ENCODE measurements at regions not wholly inside any gene's neighbourhood (a gene's known extent, or its start where the extent isn't known, plus 50 kb on each side); places are given as distances from the start of the nearest gene placed in this dataset.

GRCh38 chr6:139586273-139586672, 211.8 kb upstream of the CITED2 start:
- Histone ChIP-seq H3K4me1 (ENCODE audit: insufficient read depth) (peaks cover 24% of the 10 kb centered on the region), H3K36me3 (replicated peaks; ENCODE audit: insufficient read depth, low read depth) (no peaks in the 10 kb centered on the region), H2AFZ (no peak overlapping the region), H4K20me1 (ENCODE audit: insufficient read depth, poor library complexity, severe bottlenecking) (no peaks in the 10 kb centered on the region), H3K27me3 (no peaks in the 10 kb centered on the region), H3K9me2 (replicated peaks; ENCODE audit: insufficient read depth) (no peaks in the 10 kb centered on the region), H3K4me3 (no peak overlapping the region), H3K79me2 (no peaks in the 10 kb centered on the region), H3K27ac (no peak overlapping the region), H3K9me3 (ENCODE audit: low read depth) (no peaks in the 10 kb centered on the region), H3K4me2 (no peak overlapping the region)
- DNase-seq (ENCODE audit: low spot score) = no peak
- no peak for TF ChIP-seq CTCF (IDR thresholded peaks at IDR 0.05; ENCODE audit: poor library complexity)
- TF ChIP-seq EZH2 (IDR thresholded peaks at IDR 0.05; ENCODE audit: borderline replicate concordance) = no peak
- TF ChIP-seq EZH2phosphoT487 (IDR thresholded peaks at IDR 0.05; ENCODE audit: low read depth, severe bottlenecking, unreplicated experiment) = no peak
- WGBS (ENCODE audit: low lambda C conversion rate, missing lambda C conversion rate) = 81% methylated on average over 3 of the region's 3 CpGs

GRCh38 chr6:139584599-139584998, 210.2 kb upstream of the CITED2 start:
- no peak for TF ChIP-seq EZH2 (IDR thresholded peaks at IDR 0.05; ENCODE audit: borderline replicate concordance)
- TF ChIP-seq EZH2phosphoT487 (IDR thresholded peaks at IDR 0.05; ENCODE audit: low read depth, severe bottlenecking, unreplicated experiment) = no peak
- no peak for TF ChIP-seq CTCF (IDR thresholded peaks at IDR 0.05; ENCODE audit: poor library complexity)
- Histone ChIP-seq H4K20me1 (ENCODE audit: insufficient read depth, poor library complexity, severe bottlenecking) (no peaks in the 10 kb centered on the region), H3K4me3 (no peak overlapping the region), H3K4me1 (ENCODE audit: insufficient read depth) (peaks cover 24% of the 10 kb centered on the region), H2AFZ (no peak overlapping the region), H3K4me2 (no peak overlapping the region), H3K27ac (no peak overlapping the region), H3K9me3 (ENCODE audit: low read depth) (no peaks in the 10 kb centered on the region), H3K27me3 (no peaks in the 10 kb centered on the region), H3K36me3 (replicated peaks; ENCODE audit: insufficient read depth, low read depth) (no peaks in the 10 kb centered on the region), H3K79me2 (no peaks in the 10 kb centered on the region), H3K9me2 (replicated peaks; ENCODE audit: insufficient read depth) (no peaks in the 10 kb centered on the region)
- 100% methylated on average over 1 of the region's 1 CpG for WGBS (ENCODE audit: low lambda C conversion rate, missing lambda C conversion rate)
- no peak for DNase-seq (ENCODE audit: low spot score)

GRCh38 chr6:139583420-139583819, 209.0 kb upstream of the CITED2 start:
- H3K9me3 ChIP-seq (ENCODE audit: low read depth) = no peaks in the 10 kb centered on the region
- no peaks in the 10 kb centered on the region for H3K9me2 ChIP-seq (replicated peaks; ENCODE audit: insufficient read depth)
- no peaks in the 10 kb centered on the region for H3K27me3 ChIP-seq
- H4K20me1 ChIP-seq (ENCODE audit: insufficient read depth, poor library complexity, severe bottlenecking) = no peaks in the 10 kb centered on the region
- peaks cover 17% of the 10 kb centered on the region for H3K4me1 ChIP-seq (ENCODE audit: insufficient read depth)
- no peak overlapping the region for H3K4me2 ChIP-seq
- H3K27ac ChIP-seq = no peak overlapping the region
- H3K79me2 ChIP-seq = no peaks in the 10 kb centered on the region
- no peak overlapping the region for H2AFZ ChIP-seq
- TF ChIP-seq CTCF (IDR thresholded peaks at IDR 0.05; ENCODE audit: poor library complexity) (no peak), EZH2phosphoT487 (IDR thresholded peaks at IDR 0.05; ENCODE audit: low read depth, severe bottlenecking, unreplicated experiment) (no peak), EZH2 (IDR thresholded peaks at IDR 0.05; ENCODE audit: borderline replicate concordance) (no peak)
- no peak overlapping the region for H3K4me3 ChIP-seq
- no peak for DNase-seq (ENCODE audit: low spot score)
- WGBS (ENCODE audit: low lambda C conversion rate, missing lambda C conversion rate) = 85% methylated on average over 3 of the region's 3 CpGs
- no peaks in the 10 kb centered on the region for H3K36me3 ChIP-seq (replicated peaks; ENCODE audit: insufficient read depth, low read depth)

- 89% methylated on average over 2 of the region's 2 CpGs for WGBS (ENCODE audit: low lambda C conversion rate, missing lambda C conversion rate)
Measured at GRCh38 chr6:139582956-139583355, 208.5 kb upstream of the CITED2 start.

More at GRCh38 chr6:139582956-139583355, 208.5 kb upstream of the CITED2 start:
- Histone ChIP-seq H3K4me1 (ENCODE audit: insufficient read depth) (peaks cover 17% of the 10 kb centered on the region), H3K36me3 (replicated peaks; ENCODE audit: insufficient read depth, low read depth) (no peaks in the 10 kb centered on the region), H2AFZ (no peak overlapping the region), H3K9me2 (replicated peaks; ENCODE audit: insufficient read depth) (no peaks in the 10 kb centered on the region), H3K4me3 (no peak overlapping the region), H3K79me2 (no peaks in the 10 kb centered on the region), H4K20me1 (ENCODE audit: insufficient read depth, poor library complexity, severe bottlenecking) (no peaks in the 10 kb centered on the region), H3K27ac (no peak overlapping the region), H3K4me2 (no peak overlapping the region), H3K27me3 (no peaks in the 10 kb centered on the region), H3K9me3 (ENCODE audit: low read depth) (no peaks in the 10 kb centered on the region)
- TF ChIP-seq CTCF (IDR thresholded peaks at IDR 0.05; ENCODE audit: poor library complexity) (no peak), EZH2phosphoT487 (IDR thresholded peaks at IDR 0.05; ENCODE audit: low read depth, severe bottlenecking, unreplicated experiment) (no peak)
- no peak for DNase-seq (ENCODE audit: low spot score)

Data from hepatocyte (in vitro differentiated cells).